Hindlimb muscle (tissue), 1 donor: ENCODE measurements at regions not wholly inside any gene's neighbourhood (a gene's known extent, or its start where the extent isn't known, plus 50 kb on each side); places are given as distances from the start of the nearest gene placed in this dataset.
A peak's percentile ranks its signal among the peaks of the same experiment; 100 is the strongest.
"Not testable (repeated sequence)": the region's sequence is repeated elsewhere in the genome, so short reads cannot be mapped to it uniquely, and the experiment has no call there.

Experiments
- DNase-seq: peaks from one replicate; pipeline ENCODE4 v3.0.0-alpha.2; 2013

GRCh38 chr7:85711894-85712293, 525.0 kb upstream of the SEMA3D start:
- no peak for DNase-seq

- DNase-seq: no peak
Measured at GRCh38 chr7:85710960-85711359, 524.1 kb upstream of the SEMA3D start.

DNA sequence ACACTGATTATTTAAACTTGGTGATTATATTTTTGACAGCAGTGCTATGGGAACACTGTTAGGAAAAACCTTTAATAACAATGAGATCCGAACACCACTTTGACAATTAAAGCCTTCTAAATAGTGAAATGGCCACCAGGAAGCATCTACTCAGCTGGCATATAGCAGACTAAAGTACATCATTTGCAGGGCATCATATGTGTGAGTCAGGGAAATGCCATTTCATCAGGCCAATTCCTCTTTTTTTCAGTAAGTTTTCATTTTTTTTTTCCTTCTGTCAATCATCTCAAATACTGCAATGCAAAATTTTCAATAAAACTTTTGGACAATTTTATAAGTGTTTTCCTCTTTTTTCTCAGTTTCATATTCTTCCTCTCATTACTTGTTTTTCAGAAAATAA, 521.4 kb upstream of the SEMA3D start:
- DNase-seq: no peak

GRCh38 chr7:85705076-85705475, 518.2 kb upstream of the SEMA3D start:
- DNase-seq: no peak

DNA sequence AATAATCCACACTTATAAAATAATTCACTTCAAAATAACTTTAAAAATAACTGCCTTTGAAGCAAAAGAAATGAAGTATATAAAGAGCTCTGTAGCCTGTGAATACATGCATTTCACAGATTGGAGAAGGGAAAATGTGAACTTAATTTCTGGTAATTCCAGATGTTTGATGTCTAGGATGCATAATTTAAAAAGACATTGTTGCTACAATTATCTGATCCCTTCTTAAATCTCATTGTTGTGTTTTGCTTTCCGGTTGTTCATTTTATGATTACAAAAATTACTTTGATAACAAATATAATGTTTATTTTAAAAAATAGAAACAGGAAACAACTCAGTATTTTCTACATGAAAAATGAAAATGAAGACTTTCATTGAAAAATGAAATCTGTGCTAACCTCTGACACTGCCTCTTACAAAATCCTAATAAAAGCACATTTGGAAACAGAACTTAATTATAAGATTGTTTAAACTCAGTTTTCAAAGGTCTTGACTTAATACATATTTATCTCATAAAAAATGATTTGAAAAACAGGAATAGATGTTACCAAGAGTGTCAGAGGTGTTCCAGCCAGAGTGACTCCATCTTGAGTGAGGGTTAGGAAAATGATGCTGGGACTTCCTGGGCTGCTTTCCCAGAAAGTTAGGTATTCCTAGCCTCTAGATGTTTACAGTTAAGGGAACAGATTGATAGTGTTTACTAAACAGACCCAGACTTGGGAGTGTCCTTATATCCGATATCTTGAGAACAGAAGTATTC, 516.6 kb upstream of the SEMA3D start:
- DNase-seq: no peak

GRCh38 chr7:85702348-85702747, 515.5 kb upstream of the SEMA3D start:
- DNase-seq: no peak

DNA sequence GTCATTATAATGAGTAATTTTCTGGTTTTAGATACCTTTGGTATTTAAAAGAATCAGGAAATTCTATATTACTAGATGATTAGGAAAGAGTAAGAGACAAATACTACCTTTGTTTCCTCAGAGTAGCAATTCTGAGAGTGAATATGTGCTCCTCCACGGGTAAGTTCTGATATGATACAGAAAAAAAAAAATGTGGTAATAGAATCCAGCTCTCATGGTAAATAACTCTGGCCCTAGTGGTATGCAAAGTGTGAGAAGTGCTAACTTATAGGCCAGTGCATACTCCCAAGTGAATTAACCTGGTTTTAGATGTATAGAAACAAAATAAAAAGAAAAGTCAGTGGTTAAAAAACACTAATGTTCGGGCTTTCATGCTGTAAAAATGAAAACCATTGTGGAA, 512.6 kb upstream of the SEMA3D start:
- DNase-seq: no peak

DNA sequence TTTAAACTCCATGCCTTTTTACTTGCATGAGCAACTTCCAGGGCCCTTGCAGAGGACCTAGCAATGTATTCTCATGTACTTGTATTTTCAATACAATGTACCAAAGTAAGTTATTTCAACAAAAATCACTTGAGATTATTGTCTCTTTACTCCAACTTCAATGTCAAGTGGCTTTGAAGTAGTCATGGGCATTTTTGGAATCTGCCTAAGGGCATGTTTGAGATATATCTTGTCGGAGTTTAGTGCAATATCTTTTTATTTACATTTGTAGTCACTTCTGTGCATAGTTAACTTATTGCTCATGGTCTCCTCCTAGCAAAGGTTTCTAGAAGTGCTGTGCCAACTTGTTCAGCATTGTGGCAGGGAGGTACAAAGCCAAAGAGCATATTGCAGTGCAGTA, 508.7 kb upstream of the SEMA3D start:
- no peak for DNase-seq

DNA sequence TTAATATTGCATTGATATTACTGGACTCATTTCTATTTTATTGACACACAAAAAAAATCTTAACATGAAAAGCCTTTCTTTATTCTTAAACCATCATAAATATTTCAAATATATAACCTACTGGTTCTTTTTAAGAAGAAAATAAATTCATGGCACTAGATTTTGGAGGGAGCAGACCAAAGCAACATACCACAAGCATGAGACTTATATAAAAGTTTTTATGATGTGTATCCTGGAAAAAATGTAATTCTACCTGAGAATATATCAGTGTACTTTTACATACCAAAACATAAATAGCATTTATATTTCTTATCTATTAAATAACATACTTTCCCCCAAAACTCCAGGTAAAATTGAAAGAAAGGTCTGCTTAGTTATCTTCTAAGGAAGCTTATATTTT, 508.2 kb upstream of the SEMA3D start:
- DNase-seq: no peak

DNA sequence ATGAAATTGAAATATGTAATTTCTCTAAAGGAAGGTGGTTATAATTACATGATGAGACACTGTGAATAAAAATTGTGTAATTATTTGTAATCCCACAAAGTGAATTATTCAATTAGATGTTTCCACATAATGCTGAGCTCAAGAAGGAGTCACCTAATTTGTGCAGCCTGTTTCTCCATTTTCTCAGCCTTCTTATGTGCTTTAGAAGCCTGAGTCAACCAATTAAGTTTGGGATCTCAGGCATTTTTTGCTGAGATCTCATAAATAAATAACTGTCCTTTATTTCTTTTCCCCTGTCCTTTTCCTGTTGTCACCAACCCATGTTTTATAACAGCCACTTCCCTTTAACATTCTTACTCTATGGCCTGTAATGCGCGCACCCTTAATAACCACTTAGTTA, 506.5 kb upstream of the SEMA3D start:
- no peak for DNase-seq

DNA sequence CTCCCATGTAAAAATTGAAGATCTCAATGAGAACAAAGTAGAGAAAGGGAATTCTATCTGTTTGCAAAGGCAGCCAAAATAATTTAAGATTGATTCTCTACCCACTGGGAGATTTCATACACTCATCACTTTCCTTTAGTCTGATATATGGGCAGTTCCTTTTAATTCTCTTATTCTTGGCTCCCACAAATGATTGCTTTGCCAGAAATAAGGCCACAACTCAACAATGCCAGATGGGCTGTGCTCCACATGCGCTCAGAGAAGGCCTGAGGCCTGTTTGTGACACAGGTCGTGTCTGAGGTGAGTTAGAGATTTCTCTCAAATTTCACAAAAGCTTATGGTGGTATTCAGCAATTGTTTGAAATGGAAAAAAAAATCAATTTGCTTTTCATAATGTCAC, 501.9 kb upstream of the SEMA3D start:
- peak; percentile 28 for DNase-seq

DNA sequence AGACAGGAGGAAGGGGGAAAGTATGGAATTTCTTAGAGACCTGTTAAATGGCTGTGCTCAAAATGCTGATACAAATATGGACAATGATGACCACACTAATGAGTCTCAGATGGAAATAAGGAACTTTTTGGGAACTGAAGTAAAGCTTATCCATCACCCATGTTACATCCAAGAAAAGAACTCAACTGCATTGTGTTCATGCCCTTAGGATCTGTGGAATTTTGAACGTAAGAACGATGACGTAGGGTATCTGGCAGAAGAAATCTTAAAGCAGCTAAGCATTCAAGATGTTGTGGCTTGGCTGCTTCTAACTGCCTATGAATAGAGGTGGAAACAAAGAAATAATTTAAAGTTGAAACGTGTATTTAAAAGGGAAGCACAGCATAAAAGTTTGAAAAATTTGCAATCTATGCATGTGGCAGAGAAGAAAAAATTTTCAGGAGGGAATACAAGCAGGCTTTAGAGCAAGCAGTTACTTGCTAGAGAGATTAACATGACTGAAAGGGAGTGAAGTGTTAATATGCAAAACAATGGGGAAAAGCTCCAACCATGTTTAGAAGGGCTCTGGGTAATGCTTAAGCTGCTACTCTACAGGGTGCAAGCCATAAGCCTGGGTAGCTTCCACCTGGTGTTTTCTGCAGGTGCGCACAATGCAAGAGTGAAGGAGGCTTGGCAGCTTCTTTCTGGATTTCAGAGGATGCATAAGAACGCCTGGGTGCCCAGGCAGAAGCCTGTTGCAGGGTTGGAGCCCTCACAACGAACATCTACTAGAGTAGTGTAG, 499.7 kb upstream of the SEMA3D start:
- no peak for DNase-seq

DNA sequence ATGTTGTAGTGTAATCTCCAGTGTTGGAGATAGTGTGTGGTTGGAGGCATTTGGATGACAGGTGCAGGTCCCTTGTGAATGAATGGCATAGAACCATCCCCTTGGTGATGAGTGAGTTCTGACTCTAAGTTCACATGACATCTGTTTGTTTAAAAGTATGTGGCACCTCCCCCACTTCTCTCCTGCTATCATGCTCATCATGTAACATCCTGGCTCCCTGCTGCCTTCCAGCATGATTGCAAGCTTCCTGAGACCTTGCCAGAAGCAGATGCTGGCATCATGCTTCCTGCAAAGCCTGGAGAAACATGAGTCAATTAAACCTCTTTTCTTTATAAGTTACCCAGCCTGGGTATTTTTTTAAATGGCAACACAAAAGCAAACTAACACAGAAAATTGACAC, 499.0 kb upstream of the SEMA3D start:
- no peak for DNase-seq

DNA sequence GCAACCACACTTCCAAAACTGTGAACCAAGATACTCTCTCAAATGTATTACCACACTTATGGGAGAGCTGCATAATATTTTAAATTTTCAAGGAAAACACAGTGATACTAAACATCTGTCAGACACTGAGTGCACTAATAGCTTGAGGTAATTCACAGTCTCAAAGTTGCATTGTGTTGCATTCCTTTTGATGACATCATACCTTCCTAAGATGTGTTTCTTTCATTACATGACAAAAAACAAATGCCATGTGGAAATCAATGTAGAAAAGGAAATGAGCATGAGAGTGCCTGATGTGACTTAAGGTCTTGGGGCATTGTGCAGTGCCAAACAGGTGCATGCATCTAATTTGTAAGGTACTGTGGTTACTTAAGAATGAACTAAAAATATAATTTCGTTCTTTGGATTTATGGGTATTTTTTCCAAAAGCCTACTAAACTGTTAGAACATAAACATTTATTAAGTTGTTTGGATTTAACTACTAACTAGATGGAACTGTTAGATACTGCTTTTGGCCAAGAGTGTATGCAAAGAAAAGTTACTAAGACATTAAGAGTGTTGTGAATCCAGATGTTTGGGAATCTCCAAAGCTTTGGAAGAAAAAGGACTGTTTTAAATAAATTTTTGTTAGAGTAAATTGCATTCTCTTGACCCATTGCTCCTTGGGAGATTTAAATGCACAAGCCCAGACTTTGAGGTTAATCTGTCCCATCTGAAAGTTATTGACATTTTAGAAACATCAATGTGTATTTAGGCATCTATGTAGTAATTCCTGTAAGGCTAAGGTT, 496.2 kb upstream of the SEMA3D start:
- DNase-seq: no peak

- no peak for DNase-seq
Measured at GRCh38 chr7:85681241-85681640, 494.4 kb upstream of the SEMA3D start.

DNA sequence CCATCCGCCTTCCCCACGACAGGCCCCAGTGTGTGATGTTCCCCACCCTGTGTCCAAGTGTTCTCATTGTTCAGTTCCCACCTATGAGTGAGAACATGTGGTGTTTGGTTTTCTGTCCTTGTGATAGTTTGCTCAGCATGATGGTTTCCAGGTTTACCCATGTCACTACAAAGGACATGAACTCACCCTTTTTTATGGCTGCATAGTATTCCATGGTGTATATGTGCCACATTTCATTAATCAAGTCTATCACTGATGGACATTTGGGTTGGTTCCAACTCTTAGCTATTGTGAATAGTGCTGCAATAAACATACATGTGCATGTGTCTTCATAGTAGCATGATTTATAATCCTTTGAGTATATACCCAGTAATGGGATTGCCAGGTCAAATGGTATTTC, 488.2 kb upstream of the SEMA3D start:
- not testable (repeated sequence) for DNase-seq

DNA sequence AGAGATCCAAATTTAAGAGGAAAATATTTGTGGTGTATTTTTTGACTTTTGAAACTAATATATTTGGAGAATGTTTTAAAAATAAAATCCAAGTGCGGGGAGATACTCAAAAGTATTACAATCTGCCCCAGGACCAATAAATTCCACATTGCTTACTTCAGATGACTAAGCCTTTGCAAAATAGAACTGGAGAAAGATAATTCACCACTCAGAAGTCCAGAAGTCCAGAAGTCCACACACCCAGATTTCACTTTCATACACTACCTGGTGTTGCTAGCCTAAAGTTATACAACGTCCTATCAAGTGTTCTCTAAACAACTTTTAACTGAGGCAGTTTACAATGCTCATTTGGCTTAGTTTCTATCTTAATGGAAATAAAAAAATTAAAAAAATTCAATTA, 487.0 kb upstream of the SEMA3D start:
- DNase-seq: no peak

DNA sequence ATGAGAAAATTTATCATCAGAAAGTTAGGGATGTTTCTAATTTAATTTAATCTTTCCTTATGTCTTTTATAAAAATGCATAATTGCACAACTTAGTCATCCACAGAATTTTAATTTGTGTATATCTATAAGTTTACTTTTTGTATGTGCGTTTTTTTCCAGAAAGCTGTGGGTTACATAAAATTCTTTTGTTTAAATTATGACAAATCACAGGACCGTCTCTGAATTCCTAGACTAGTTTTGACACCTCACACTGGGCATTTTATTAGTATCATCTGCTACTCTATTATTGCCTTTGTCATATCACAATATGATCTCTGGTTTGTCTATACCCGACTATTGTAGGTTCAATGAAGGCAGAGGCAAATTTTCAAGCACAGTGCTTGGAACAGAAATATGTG, 482.4 kb upstream of the SEMA3D start:
- DNase-seq: no peak

GRCh38 chr7:85664341-85664740, 477.5 kb upstream of the SEMA3D start:
- DNase-seq: no peak

DNA sequence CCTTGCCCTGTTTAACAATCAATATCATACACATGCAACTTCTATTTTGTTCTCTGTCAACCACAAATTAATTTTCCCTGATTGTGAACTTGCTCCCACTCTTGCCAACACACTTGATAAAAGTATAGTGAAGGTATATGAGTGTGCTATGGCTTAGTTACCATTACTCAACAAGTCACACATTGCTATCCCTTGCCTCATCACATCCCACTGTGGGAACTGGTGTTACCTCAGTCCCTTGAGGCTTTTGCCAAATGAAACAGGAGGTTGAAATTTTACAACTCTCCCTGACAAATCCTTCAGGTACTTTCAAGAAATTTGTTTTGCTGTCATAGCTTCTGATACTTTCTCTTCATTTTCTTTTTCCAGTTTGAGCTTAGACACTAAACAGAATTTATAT, 472.5 kb upstream of the SEMA3D start:
- no peak for DNase-seq

DNA sequence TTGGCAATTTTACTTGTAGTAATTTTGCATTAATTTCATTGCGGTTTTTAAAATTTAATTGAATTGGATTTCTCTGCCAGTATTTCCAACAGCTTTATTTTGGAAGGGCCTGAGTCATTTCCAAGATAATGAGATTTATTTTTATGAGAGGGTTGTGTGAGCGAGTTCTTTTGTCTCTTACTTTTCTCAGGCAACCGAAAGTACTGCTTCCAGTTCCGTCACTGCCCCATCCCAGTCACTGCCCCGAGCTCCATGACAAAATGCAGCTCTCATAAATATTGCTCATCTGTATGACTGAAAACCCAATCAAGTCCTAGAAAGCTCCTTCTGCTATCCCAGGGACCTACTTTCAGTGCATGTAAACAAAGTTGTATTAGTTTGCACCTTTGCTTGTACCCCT, 468.4 kb upstream of the SEMA3D start:
- DNase-seq: no peak

GRCh38 chr7:85644272-85644671, 457.4 kb upstream of the SEMA3D start:
- DNase-seq: no peak

DNA sequence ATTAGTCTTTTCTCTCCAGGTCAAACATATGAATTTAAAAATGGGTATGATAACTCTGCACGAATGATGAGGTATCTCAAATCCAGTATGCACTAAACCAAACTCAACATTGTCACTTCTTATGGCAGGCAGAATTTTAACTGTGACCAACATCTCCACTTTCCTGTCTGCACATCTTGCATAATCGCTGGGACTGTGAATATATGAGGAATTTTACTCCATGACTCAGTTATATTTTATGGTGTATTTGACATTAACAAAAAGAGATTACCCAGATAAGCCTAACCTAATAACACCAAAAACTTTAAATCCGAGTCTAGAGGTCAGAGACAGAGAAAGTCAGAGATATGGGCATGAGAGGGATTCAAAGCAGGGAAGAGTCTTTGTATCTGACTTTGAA, 454.5 kb upstream of the SEMA3D start:
- DNase-seq: no peak

DNA sequence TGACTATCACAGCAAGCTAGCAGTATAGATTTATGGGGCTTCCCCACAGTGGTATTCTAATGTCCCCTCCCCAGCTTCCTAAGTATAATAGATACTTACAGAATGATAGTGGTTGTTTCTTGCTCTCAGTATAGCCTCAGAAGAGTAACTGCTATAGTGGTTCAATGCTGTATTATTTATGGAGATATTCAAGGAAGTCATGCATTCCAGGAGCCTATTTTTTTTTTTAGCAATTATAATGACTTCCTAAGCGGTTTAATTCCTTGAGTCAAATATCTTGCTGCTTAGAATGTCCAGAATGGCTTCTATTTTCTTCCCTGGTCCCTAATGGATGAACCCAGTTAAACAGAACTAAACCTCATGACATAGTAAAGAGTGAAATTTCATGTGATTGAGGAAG, 451.5 kb upstream of the SEMA3D start:
- no peak for DNase-seq
